NCI-H2081 (cell line): ENCODE measurements at regions not wholly inside any gene's neighbourhood (a gene's known extent, or its start where the extent isn't known, plus 50 kb on each side); places are given as distances from the start of the nearest gene placed in this dataset.
"Not testable (repeated sequence)": the region's sequence is repeated elsewhere in the genome, so short reads cannot be mapped to it uniquely, and the experiment has no call there.

Experiments
- DNase-seq, 2 experiments: peaks; one replicate each; lab custom pipeline; 2025; lab: John Stamatoyannopoulos, UW

- no peak for DNase-seq
Measured at GRCh38 chr6:40685862-40686261, 98.7 kb upstream of the LRFN2 start.

- DNase-seq: no peak
Measured at GRCh38 chr6:40681622-40682021, 94.5 kb upstream of the LRFN2 start.

GRCh38 chr6:40678941-40679340 lies 91.8 kb upstream of the LRFN2 start:
- no peak for DNase-seq

- DNase-seq: peak in 1 of 2 experiments; percentile 46
Measured at GRCh38 chr6:40674170-40674569, 87.0 kb upstream of the LRFN2 start.

- DNase-seq: peak; percentile 35 to 80
Measured at GRCh38 chr6:40672087-40672486, 84.9 kb upstream of the LRFN2 start.

GRCh38 chr6:40671694-40672050 lies 84.5 kb upstream of the LRFN2 start:
- DNase-seq: peak; percentile 33 to 80

- DNase-seq: peak; percentile 52 to 74
Measured at GRCh38 chr6:40671001-40671693, 84.0 kb upstream of the LRFN2 start.

GRCh38 chr6:40669343-40669742 lies 82.2 kb upstream of the LRFN2 start:
- no peak for DNase-seq

GRCh38 chr6:40668203-40668602 lies 81.0 kb upstream of the LRFN2 start:
- DNase-seq: no peak

GRCh38 chr6:40666530-40666929 lies 79.4 kb upstream of the LRFN2 start:
- no peak for DNase-seq

- peak; percentile 9 to 70 for DNase-seq
Measured at GRCh38 chr6:40661726-40662125, 74.6 kb upstream of the LRFN2 start.

GRCh38 chr6:40656772-40657171 lies 69.6 kb upstream of the LRFN2 start:
- not testable (repeated sequence) for DNase-seq

GRCh38 chr6:40654828-40655227 lies 67.7 kb upstream of the LRFN2 start:
- no peak for DNase-seq

GRCh38 chr6:40645043-40645442 lies 57.9 kb upstream of the LRFN2 start:
- no peak for DNase-seq

GRCh38 chr6:40642837-40643236 lies 55.7 kb upstream of the LRFN2 start:
- no peak for DNase-seq

GRCh38 chr6:40642190-40642589 lies 55.0 kb upstream of the LRFN2 start:
- DNase-seq: no peak

GRCh38 chr6:40640599-40641227 lies 53.5 kb upstream of the LRFN2 start:
- no peak for DNase-seq
